ENCODE measurements at regions not wholly inside any gene's neighbourhood (a gene's known extent, or its start where the extent isn't known, plus 50 kb on each side); places are given as distances from the start of the nearest gene placed in this dataset.

- Histone ChIP-seq H3K27me3 (ENCODE audit: insufficient read depth, low read length) (no peaks in the 10 kb centered on the region), H3K9me3 (ENCODE audit: low read length) (no peaks in the 10 kb centered on the region), H2AFZ (ENCODE audit: low read depth, low read length) (no peak overlapping the region), H3K4me3 (ENCODE audit: low read length) (no peak overlapping the region), H3K4me1 (ENCODE audit: insufficient read depth, low read length) (no peaks in the 10 kb centered on the region), H3K36me3 (ENCODE audit: insufficient read depth, low read length) (no peaks in the 10 kb centered on the region)
These were observed 127.2 kb upstream of the DAAM1 start for GRCh38 chr14:59061292-59061691.

- H3K9me3 ChIP-seq (ENCODE audit: low read length): no peaks in the 10 kb centered on the region
- H2AFZ ChIP-seq (ENCODE audit: low read depth, low read length): no peak overlapping the region
- no peaks in the 10 kb centered on the region for H3K36me3 ChIP-seq (ENCODE audit: insufficient read depth, low read length)
- H3K4me3 ChIP-seq (ENCODE audit: low read length): no peak overlapping the region
- no peaks in the 10 kb centered on the region for H3K4me1 ChIP-seq (ENCODE audit: insufficient read depth, low read length)
- H3K27me3 ChIP-seq (ENCODE audit: insufficient read depth, low read length): no peaks in the 10 kb centered on the region
These were observed 125.2 kb upstream of the DAAM1 start for GRCh38 chr14:59063259-59063658.

GRCh38 chr14:59067127-59067894, 121.2 kb upstream of the DAAM1 start:
- H3K4me3 ChIP-seq (ENCODE audit: low read length): no peak overlapping the region
- no peaks in the 10 kb centered on the region for H3K27me3 ChIP-seq (ENCODE audit: insufficient read depth, low read length)
- H2AFZ ChIP-seq (ENCODE audit: low read depth, low read length): no peak overlapping the region
- no peaks in the 10 kb centered on the region for H3K36me3 ChIP-seq (ENCODE audit: insufficient read depth, low read length)
- H3K4me1 ChIP-seq (ENCODE audit: insufficient read depth, low read length): no peaks in the 10 kb centered on the region
- H3K9me3 ChIP-seq (ENCODE audit: low read length): no peaks in the 10 kb centered on the region

- Histone ChIP-seq H3K36me3 (ENCODE audit: insufficient read depth, low read length) (no peaks in the 10 kb centered on the region), H3K4me3 (ENCODE audit: low read length) (no peak overlapping the region), H3K9me3 (ENCODE audit: low read length) (no peaks in the 10 kb centered on the region), H2AFZ (ENCODE audit: low read depth, low read length) (no peak overlapping the region), H3K27me3 (ENCODE audit: insufficient read depth, low read length) (no peaks in the 10 kb centered on the region), H3K4me1 (ENCODE audit: insufficient read depth, low read length) (no peaks in the 10 kb centered on the region)
These were observed 119.2 kb upstream of the DAAM1 start for GRCh38 chr14:59069163-59069854.

- no peaks in the 10 kb centered on the region for H3K27me3 ChIP-seq (ENCODE audit: insufficient read depth, low read length)
- no peaks in the 10 kb centered on the region for H3K9me3 ChIP-seq (ENCODE audit: low read length)
- no peaks in the 10 kb centered on the region for H3K4me1 ChIP-seq (ENCODE audit: insufficient read depth, low read length)
- no peak overlapping the region for H2AFZ ChIP-seq (ENCODE audit: low read depth, low read length)
- no peaks in the 10 kb centered on the region for H3K36me3 ChIP-seq (ENCODE audit: insufficient read depth, low read length)
- no peak overlapping the region for H3K4me3 ChIP-seq (ENCODE audit: low read length)
These were observed 113.0 kb upstream of the DAAM1 start for GRCh38 chr14:59075506-59075905.

GRCh38 chr14:59081720-59082119, 106.7 kb upstream of the DAAM1 start:
- Histone ChIP-seq H3K9me3 (ENCODE audit: low read length) (no peaks in the 10 kb centered on the region), H3K36me3 (ENCODE audit: insufficient read depth, low read length) (no peaks in the 10 kb centered on the region), H2AFZ (ENCODE audit: low read depth, low read length) (no peak overlapping the region), H3K4me3 (ENCODE audit: low read length) (no peak overlapping the region), H3K27me3 (ENCODE audit: insufficient read depth, low read length) (no peaks in the 10 kb centered on the region), H3K4me1 (ENCODE audit: insufficient read depth, low read length) (no peaks in the 10 kb centered on the region)

GRCh38 chr14:59085207-59085739, 103.2 kb upstream of the DAAM1 start:
- Histone ChIP-seq H3K4me1 (ENCODE audit: insufficient read depth, low read length) (no peaks in the 10 kb centered on the region), H3K9me3 (ENCODE audit: low read length) (no peaks in the 10 kb centered on the region), H3K4me3 (ENCODE audit: low read length) (no peak overlapping the region), H2AFZ (ENCODE audit: low read depth, low read length) (no peak overlapping the region), H3K27me3 (ENCODE audit: insufficient read depth, low read length) (no peaks in the 10 kb centered on the region), H3K36me3 (ENCODE audit: insufficient read depth, low read length) (no peaks in the 10 kb centered on the region)

- Histone ChIP-seq H2AFZ (ENCODE audit: low read depth, low read length) (no peak overlapping the region), H3K9me3 (ENCODE audit: low read length) (no peaks in the 10 kb centered on the region), H3K4me1 (ENCODE audit: insufficient read depth, low read length) (no peaks in the 10 kb centered on the region)
These were observed 102.1 kb upstream of the DAAM1 start for GRCh38 chr14:59086241-59086882.

GRCh38 chr14:59087240-59087639, 101.2 kb upstream of the DAAM1 start:
- Histone ChIP-seq H2AFZ (ENCODE audit: low read depth, low read length) (no peak overlapping the region), H3K4me3 (ENCODE audit: low read length) (no peak overlapping the region), H3K4me1 (ENCODE audit: insufficient read depth, low read length) (no peaks in the 10 kb centered on the region), H3K9me3 (ENCODE audit: low read length) (no peaks in the 10 kb centered on the region), H3K36me3 (ENCODE audit: insufficient read depth, low read length) (no peaks in the 10 kb centered on the region), H3K27me3 (ENCODE audit: insufficient read depth, low read length) (peaks cover 4% of the 10 kb centered on the region)

More at GRCh38 chr14:59086241-59086882, 102.1 kb upstream of the DAAM1 start:
- Histone ChIP-seq H3K36me3 (ENCODE audit: insufficient read depth, low read length) (no peaks in the 10 kb centered on the region), H3K27me3 (ENCODE audit: insufficient read depth, low read length) (peaks cover 3% of the 10 kb centered on the region), H3K4me3 (ENCODE audit: low read length) (no peak overlapping the region)

- Histone ChIP-seq H3K36me3 (ENCODE audit: insufficient read depth, low read length) (no peaks in the 10 kb centered on the region), H3K27me3 (ENCODE audit: insufficient read depth, low read length) (peaks cover 4% of the 10 kb centered on the region), H3K4me1 (ENCODE audit: insufficient read depth, low read length) (no peaks in the 10 kb centered on the region), H2AFZ (ENCODE audit: low read depth, low read length) (no peak overlapping the region), H3K4me3 (ENCODE audit: low read length) (no peak overlapping the region), H3K9me3 (ENCODE audit: low read length) (no peaks in the 10 kb centered on the region)
These were observed 100.8 kb upstream of the DAAM1 start for GRCh38 chr14:59087711-59088110.

- Histone ChIP-seq H3K4me1 (ENCODE audit: insufficient read depth, low read length) (no peaks in the 10 kb centered on the region), H2AFZ (ENCODE audit: low read depth, low read length) (no peak overlapping the region), H3K36me3 (ENCODE audit: insufficient read depth, low read length) (no peaks in the 10 kb centered on the region), H3K9me3 (ENCODE audit: low read length) (no peaks in the 10 kb centered on the region), H3K4me3 (ENCODE audit: low read length) (no peak overlapping the region), H3K27me3 (ENCODE audit: insufficient read depth, low read length) (peaks cover 4% of the 10 kb centered on the region)
These were observed 97.9 kb upstream of the DAAM1 start for GRCh38 chr14:59090572-59090971.

- H3K9me3 ChIP-seq (ENCODE audit: low read length): no peaks in the 10 kb centered on the region
- no peak overlapping the region for H2AFZ ChIP-seq (ENCODE audit: low read depth, low read length)
- H3K36me3 ChIP-seq (ENCODE audit: insufficient read depth, low read length): no peaks in the 10 kb centered on the region
- no peak overlapping the region for H3K4me3 ChIP-seq (ENCODE audit: low read length)
- peaks cover 4% of the 10 kb centered on the region for H3K27me3 ChIP-seq (ENCODE audit: insufficient read depth, low read length)
- H3K4me1 ChIP-seq (ENCODE audit: insufficient read depth, low read length): no peaks in the 10 kb centered on the region
These were observed 97.1 kb upstream of the DAAM1 start for GRCh38 chr14:59091404-59091803.

GRCh38 chr14:59091976-59092375, 96.5 kb upstream of the DAAM1 start:
- Histone ChIP-seq H3K36me3 (ENCODE audit: insufficient read depth, low read length) (no peaks in the 10 kb centered on the region), H3K27me3 (ENCODE audit: insufficient read depth, low read length) (peaks cover 4% of the 10 kb centered on the region), H2AFZ (ENCODE audit: low read depth, low read length) (no peak overlapping the region), H3K9me3 (ENCODE audit: low read length) (no peaks in the 10 kb centered on the region), H3K4me3 (ENCODE audit: low read length) (no peak overlapping the region), H3K4me1 (ENCODE audit: insufficient read depth, low read length) (no peaks in the 10 kb centered on the region)

All from neuron (in vitro differentiated cells).